CD4-positive, alpha-beta T cell treated with Interleukin-1 beta for 1 hour (primary cell): ENCODE measurements at regions not wholly inside any gene's neighbourhood (a gene's known extent, or its start where the extent isn't known, plus 50 kb on each side); places are given as distances from the start of the nearest gene placed in this dataset.

ENCODE experiments used
- DNase-seq, 2 donors: peaks; one replicate each; pipeline ENCODE4 v3.0.0-alpha.2; 2020 to 2022

DNA sequence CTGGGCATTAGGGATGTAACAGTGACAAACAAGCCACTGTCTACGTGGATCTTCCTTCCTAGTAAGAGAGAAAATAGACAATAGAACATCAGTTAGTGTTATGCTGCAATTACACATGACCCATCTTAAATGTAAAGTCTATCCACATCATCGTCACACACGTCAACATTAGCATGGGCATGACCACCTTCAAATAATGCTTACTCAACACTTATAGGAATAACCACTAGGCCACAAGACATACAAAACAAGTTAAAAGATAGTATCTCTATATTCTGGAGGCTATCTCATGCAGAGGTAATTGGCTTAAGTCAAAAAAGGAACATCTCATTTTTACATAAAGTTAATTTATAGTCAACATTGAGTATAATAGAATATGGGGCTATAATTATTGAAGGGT is 156.5 kb downstream of the MOXD1 start:
- no peak for DNase-seq

- DNase-seq = no peak
These were observed 164.5 kb downstream of the MOXD1 start for GRCh38 chr6:132236744-132237143.

DNA sequence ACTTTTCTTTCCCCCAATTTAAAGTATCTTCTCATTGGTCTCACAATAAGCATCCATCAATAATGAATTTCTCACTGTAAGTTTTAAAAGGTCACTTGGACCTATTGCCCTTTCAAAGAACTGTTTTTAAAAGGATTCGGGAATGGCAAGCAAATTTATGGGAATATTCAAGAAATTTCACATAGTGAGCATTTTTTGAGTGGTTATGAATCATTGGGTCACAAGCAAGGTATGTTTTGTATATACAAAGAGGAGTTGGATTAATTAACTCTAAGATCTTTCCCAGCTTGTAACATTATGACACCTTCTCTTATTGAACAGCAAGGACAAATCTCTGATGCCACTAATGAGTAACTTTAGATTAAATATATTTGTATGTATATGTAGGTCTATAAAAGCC is 165.0 kb downstream of the MOXD1 start:
- DNase-seq = no peak

DNA sequence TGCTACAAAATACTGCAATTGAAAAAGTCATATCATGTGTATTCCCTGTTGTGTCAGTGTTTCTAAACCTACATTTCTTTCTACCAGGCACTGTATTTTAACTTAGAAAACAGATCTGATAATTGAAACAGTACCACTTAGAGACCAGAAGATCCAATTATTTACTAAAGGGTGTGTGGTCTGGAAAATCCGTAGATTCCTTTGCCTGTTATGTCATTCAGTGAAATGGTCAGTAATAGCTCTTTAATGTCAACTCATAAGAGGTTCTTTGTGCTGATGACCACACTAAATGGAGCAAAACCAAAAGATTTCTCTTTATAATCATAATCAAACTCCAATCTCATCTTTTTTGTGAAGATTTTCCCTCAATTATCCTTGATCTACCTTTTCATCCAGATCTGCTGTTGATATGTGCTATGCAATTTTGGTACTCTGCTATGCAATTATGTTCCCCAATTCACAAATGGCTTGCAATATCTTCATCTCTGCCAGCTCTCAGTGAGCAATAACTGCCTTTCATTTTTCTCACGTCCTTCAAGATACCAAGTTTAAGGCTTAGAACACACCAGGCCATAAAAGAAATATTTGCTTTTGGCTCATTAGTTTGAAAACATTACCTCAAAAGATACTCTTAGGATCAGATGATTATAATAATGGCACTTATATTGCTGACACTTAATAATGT is 165.5 kb downstream of the MOXD1 start:
- DNase-seq = no peak

DNA sequence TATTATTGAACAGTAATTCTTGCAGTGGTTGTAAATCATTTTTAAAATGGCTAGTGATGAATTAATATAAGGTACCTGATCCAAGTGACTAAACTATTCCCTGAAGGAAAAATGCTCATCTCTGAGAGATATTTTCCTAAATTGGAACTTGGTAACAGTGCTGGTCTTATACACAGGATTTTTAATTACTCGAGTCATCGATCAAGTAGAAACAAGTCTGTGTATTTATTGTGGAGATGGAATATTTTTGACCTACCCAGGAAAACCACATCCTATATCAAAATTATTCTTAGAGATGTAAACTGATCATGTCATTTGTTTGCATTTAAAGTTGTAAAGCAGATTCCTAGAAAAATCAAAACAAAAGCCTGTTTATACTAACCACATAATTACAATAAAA is 166.9 kb downstream of the MOXD1 start:
- DNase-seq = no peak

- DNase-seq = no peak
These were observed 170.0 kb downstream of the MOXD1 start for GRCh38 chr6:132231121-132231884.

DNA sequence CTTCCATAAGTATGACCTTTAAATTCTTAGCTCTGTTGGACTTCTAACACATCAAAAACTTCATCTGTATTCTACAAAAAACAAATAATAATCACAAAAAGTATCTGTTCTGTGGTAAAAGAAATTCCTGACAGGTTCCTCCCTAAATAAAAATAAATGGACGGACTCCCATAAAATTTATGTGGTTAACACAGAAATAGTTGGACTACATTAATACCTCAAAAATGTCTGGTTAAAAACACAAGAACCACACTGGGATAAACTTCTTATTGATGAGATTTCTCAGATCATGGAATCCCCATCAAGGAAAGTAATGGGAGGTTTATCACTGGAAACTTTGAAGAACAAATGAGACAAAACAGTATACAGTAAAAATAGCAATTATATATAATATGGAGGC is 172.4 kb downstream of the MOXD1 start:
- DNase-seq = no peak

- no peak for DNase-seq
These were observed 173.4 kb downstream of the MOXD1 start for GRCh38 chr6:132227904-132228303.

DNA sequence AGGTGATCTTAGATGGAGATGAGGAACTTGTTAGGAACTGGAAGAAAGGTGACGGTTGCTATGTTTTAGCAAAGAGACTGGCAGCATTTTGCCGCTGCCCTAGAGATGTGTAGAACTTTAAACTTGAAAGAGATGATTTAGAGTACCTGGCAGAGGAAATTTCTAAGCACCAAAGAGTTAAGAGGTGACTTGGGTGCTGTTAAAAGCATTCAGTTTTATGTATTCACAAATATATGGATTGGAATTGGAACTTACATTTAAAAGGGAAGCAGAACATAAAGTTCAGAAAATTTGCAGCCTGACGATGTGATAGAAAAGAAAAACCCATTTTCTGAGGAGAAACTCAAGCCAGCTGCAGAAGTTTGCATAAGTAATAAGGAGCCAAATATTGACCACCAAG is 176.3 kb downstream of the MOXD1 start:
- DNase-seq = no peak

- DNase-seq = no peak
These were observed 180.5 kb downstream of the MOXD1 start for GRCh38 chr6:132220800-132221199.

GRCh38 chr6:132219901-132220300 is 181.4 kb downstream of the MOXD1 start:
- DNase-seq = no peak

DNA sequence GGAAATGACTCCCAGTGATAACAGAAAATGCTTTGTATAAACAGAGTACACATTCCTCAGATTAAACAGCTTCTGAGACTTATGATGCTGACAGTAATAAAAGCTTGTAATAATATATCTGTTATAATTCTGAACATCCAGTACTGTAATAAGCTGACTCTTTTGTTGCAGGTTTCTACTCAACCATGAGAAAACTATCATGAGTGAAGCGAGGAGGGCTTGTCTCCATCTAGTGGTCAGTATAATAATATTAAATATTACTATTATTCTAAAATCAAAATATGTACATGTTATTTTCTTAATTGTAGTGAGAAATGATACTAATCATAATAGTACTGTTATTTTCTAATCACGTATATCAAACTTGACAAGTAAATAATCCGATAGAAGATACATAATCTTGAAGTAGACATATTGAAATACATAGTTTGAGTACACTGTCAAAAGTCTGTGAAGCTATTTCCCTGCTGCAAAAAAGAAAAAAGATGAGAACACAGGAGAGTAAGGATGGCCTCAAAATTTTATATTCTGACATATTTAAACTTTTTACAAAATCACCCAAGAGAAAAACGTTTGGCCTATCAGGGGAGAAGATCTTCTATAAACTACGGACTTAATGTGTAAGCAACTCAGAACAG is 183.1 kb downstream of the MOXD1 start:
- DNase-seq = no peak

GRCh38 chr6:132215805-132216204 is 185.5 kb downstream of the MOXD1 start:
- no peak for DNase-seq

DNA sequence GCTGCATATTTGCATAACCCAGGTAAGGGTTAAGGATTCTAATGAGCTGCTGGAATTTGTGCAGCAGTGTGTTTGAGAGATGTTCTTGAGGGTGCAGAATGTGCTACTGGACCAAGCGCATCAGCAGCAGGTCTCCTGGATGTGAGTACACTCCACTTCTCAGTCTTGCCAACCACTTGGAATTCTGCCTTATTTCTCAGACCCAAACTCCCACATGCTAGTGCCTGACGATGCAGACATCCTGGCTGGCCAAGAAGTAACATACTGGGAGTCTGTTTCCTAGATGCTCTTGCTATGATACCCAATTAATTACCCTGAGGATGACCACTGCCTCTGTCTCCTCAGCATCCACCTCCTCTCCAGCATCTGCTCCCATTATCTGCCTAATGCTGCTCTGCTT is 186.6 kb downstream of the MOXD1 start:
- DNase-seq = no peak

DNA sequence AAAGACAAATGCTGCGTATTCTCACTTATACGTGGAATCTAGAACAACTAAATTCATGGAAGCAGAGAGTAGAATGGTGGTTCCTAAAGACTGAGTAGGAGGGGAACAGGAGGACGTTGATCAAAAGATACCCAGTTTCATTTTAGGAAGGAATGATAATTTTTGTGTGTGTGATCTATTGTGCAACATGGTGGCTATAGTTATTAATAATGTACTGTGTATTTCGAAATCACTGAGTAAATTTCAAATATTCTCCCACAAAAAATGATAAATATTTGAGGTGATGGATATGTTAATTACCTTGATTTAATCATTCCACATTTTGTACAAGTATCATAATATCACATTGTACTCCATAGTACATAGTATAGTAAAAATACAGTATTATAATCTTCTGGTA is 187.5 kb downstream of the MOXD1 start:
- DNase-seq = no peak

DNA sequence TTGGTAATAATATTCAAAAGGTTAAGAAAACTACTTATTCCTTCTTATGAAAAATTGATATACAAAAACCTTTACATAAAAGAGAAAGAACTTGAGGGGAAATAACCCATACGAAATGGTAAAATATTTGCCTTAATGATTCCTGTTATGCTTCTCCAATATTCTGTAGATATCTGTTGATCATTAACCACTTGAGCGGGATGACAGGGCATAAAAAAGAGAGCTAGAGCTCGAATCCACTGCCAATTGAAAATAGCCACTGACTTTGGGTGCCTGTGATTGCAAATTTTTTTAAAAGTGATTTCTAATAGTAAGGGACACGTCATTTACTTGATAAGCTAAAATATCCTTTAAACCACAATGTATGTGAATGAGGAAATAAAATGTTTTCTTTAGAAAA is 188.1 kb downstream of the MOXD1 start:
- DNase-seq = no peak

DNA sequence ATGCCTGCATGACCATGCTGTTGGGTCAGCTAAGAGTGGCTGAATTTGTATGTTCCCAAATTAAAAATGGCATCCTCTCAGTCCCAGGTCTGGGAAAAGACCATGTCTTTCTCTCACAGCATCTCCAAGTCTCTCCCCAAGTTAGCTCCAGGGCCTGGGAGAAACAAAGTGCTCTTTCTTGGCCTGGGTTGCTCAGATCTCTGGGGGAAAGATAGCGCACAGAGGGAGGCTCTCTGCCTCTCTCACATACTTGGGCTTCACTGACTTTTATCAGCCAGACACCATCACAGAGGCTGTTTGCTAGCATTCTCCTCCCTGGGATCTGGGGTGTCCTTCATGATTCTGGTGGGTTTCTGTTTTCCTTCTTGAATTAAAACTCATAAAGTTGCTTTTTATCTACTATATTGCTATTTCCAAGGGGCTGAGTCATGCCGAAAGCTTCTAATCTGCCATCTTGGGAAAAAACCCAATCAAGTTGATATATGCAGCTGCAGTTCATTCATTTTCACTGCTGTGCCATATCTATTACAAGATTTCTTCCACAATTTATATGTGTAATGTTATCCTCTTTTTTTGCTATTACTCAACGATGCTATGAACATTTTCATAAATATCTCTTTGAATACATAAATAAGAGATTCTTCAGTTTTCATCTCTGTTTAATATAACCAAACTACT is 190.2 kb downstream of the MOXD1 start:
- DNase-seq = no peak

- no peak for DNase-seq
These were observed 191.9 kb downstream of the MOXD1 start for GRCh38 chr6:132209351-132209750.

DNA sequence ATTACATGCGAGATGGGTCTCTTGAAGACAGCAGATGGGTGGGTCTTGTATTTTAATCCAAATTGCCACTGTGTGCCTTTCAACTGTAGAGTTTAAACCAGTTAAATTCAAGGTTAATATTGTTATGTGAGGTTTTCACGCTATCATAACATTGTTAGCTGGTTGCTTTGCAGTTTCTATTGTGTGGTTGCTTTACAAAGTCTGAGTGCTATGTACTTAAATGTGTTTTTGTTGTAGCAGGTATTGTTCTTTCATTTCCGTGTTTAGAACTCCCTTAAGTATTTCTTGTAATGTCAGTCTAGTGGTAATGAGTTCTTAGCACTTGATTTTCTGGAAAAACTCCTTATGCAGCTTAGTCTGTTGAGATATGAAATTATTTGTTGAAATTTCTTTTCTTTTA is 193.3 kb downstream of the MOXD1 start:
- no peak for DNase-seq

- no peak for DNase-seq
These were observed 195.3 kb downstream of the MOXD1 start for GRCh38 chr6:132205946-132206345.

- no peak for DNase-seq
These were observed 196.7 kb downstream of the MOXD1 start for GRCh38 chr6:132204591-132204990.

DNA sequence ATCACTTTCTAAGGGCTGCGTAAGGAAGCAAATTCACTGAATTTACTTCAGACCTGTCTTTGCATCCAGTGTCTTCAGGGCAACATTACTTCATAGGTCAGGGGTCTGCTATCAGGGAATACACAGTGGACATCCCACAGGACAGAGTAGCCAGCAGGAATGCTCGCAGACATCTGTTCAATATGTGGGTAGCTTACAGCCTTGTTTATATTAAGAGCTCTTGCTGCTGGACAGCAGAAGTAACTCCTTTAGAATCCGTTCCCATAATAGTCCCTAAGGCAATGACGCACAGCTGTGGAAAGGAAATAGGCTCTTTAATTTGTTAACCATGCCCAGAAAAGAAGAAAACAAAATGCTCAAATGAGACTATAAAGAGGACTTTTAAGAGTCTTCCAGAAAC is 198.7 kb downstream of the MOXD1 start:
- no peak for DNase-seq

- DNase-seq = no peak
These were observed 201.9 kb downstream of the MOXD1 start for GRCh38 chr6:132199343-132199742.

DNA sequence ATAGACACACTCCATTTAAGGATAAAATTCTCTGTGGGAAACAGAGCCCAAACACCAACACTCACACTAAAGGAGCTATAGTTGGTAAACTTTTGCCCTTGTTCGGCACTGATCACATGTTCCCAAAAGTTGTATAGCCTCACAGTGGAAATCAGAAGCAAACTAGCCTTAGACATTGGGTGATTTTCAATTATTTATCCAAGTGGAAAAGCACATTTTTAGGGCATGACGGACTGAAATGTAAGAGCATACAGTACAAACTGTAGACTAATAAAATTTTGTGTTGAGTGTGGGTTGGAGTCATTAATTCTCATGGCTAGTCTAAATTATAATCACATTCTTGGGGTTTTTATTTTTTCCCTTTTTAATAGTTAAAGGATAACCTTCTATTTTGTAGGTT is 202.4 kb downstream of the MOXD1 start:
- DNase-seq = no peak
